ENCODE measurements at regions not wholly inside any gene's neighbourhood (a gene's known extent, or its start where the extent isn't known, plus 50 kb on each side); places are given as distances from the start of the nearest gene placed in this dataset.
A peak's percentile ranks its signal among the peaks of the same experiment; 100 is the strongest.

DNA sequence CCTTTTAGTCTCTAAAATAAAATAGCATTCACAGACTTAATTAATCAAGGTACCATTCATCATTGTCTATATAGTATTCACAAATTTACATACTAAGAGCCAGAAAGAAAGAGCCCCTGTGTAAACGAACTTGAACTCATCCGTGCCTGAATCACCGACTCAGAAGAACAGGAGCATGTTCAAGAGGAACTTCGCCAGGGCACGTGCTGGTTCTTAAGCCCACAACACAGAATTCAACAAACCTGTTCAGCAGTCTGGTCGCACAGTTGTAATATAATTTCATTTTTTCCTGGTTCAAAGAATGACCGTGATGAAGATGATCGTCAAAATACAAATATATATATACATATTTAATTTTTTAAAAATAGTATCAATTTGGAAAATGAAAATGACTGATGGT, 141.9 kb downstream of the CETN3 start:
- Histone ChIP-seq H3K27me3 (no peaks in the 10 kb centered on the region), H3K4me1 (no peaks in the 10 kb centered on the region), H3K4me3 (no peak overlapping the region), H3K36me3 (no peaks in the 10 kb centered on the region), H3K27ac (no peak overlapping the region), H3K9me3 (no peaks in the 10 kb centered on the region)
- 89 to 95% methylated on average over 7 to 8 of the region's 8 CpGs for WGBS, 2 donors (ENCODE audit: low coverage in 1 of 2)
- no peak for TF ChIP-seq POLR2AphosphoS5 (IDR thresholded peaks at IDR 0.05)
- no peak for TF ChIP-seq EP300 (IDR thresholded peaks at IDR 0.05; ENCODE audit: low read depth)
- no peak for TF ChIP-seq CTCF (IDR thresholded peaks at IDR 0.05)
- no peak for TF ChIP-seq POLR2A (IDR thresholded peaks at IDR 0.05)
- in situ Hi-C loops (cut with MboI; ENCODE audit: low pct_ligation_motif_present in 1 of 4, low pct_unique_long_range_greater_than_20kb in 1 of 4, low sequenced_read_pairs in 3 of 4) (loop anchor here in 3 of 4 donors (10.0 to 25.0 kb wide), 3 partner anchors 133 to 1555 kb away; no protein-coding TSS in a partner anchor), intact Hi-C loops (cut with DNase I; ENCODE audit: low total_unique reads) (loop anchor here (5.0 kb wide), 1 partner anchor 1540 kb away; no protein-coding TSS in a partner anchor)
- no peak for DNase-seq

- in situ Hi-C loops (cut with MboI; ENCODE audit: low pct_ligation_motif_present in 1 of 4, low pct_unique_long_range_greater_than_20kb in 1 of 4, low sequenced_read_pairs in 3 of 4), result loop anchor here in 3 of 4 donors (10.0 to 25.0 kb wide), 3 partner anchors 131 to 1553 kb away; no protein-coding TSS in a partner anchor
Measured at GRCh38 chr5:90265545-90265857, 144.1 kb downstream of the CETN3 start.

DNA sequence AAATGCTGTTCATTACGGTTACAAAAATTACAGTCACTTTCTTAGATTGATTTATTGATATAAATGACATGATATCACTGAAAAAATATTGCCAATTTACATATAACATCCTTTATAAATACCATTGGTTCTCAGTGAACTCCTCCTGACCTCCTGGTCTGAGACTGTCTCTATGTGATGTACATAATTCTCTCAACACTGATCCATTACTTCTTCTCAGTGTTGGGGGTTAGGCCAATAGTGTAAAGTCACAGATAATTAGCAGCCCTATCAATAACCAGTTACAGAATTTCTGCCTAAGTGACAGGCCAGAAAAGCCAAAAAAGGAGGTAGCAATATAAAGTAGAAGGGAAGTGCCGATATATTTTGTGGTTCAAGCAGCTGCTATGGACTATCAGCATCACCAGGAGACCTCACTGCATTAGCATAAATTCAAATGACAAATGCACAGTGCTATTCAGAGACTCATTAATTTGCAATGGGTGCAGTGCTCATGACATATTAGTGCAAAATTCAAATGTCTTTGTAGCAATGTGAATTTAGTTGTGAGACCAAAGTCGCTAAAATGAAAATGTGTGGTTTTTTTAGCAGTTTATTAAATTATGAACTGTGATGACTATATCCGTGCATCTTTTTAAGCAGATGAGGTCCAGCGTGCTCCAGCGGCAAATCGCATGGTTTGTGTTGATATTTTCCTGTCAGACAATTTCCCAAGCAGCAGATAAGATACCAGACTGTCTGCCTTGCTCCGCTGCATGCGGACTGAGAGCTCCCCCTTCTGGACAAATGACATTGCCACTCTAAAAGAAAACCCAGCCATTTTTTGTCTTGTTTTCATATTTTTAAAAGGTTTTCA, 144.6 kb downstream of the CETN3 start:
- TF ChIP-seq POLR2A (IDR thresholded peaks at IDR 0.05) (no peak), CTCF (IDR thresholded peaks at IDR 0.05) (peak; percentile 78 to 93 (median 86))
- no peaks in the 10 kb centered on the region for H3K4me1 ChIP-seq
- in situ Hi-C loops (cut with MboI; ENCODE audit: low pct_ligation_motif_present in 1 of 4, low pct_unique_long_range_greater_than_20kb in 1 of 4, low sequenced_read_pairs in 3 of 4) (loop anchor here in 3 of 4 donors (10.0 to 25.0 kb wide), 3 partner anchors 130 to 1553 kb away; no protein-coding TSS in a partner anchor), intact Hi-C loops (cut with DNase I; ENCODE audit: low total_unique reads) (loop anchor here (5.0 kb wide), 1 partner anchor 1538 kb away; no protein-coding TSS in a partner anchor)
- no peaks in the 10 kb centered on the region for H3K36me3 ChIP-seq
- H3K27ac ChIP-seq, result no peak overlapping the region
- H3K4me3 ChIP-seq, result no peak overlapping the region
- peak; percentile 58 for DNase-seq
- H3K9me3 ChIP-seq, result no peaks in the 10 kb centered on the region
- H3K27me3 ChIP-seq, result no peaks in the 10 kb centered on the region
- WGBS, 2 donors (ENCODE audit: low coverage in 1 of 2), result 27 to 28% methylated on average over 9 of the region's 9 CpGs

More at GRCh38 chr5:90265545-90265857, 144.1 kb downstream of the CETN3 start:
- WGBS, 2 donors (ENCODE audit: low coverage in 1 of 2), result 0% methylated on average over 1 of the region's 1 CpG
- no peaks in the 10 kb centered on the region for H3K27me3 ChIP-seq
- DNase-seq, result no peak
- H3K4me3 ChIP-seq, result no peak overlapping the region
- H3K36me3 ChIP-seq, result no peaks in the 10 kb centered on the region
- TF ChIP-seq POLR2AphosphoS5 (IDR thresholded peaks at IDR 0.05) (no peak), POLR2A (IDR thresholded peaks at IDR 0.05) (no peak), EP300 (IDR thresholded peaks at IDR 0.05; ENCODE audit: low read depth) (no peak), CTCF (IDR thresholded peaks at IDR 0.05) (peak in 1 of 5 experiments; percentile 1)
- no peaks in the 10 kb centered on the region for H3K9me3 ChIP-seq
- no peaks in the 10 kb centered on the region for H3K4me1 ChIP-seq
- intact Hi-C loops (cut with DNase I; ENCODE audit: low total_unique reads), result loop anchor here (5.0 kb wide), 1 partner anchor 1538 kb away; no protein-coding TSS in a partner anchor
- H3K27ac ChIP-seq, result no peak overlapping the region

- Histone ChIP-seq H3K4me3 (no peak overlapping the region), H3K27me3 (no peaks in the 10 kb centered on the region), H3K4me1 (no peaks in the 10 kb centered on the region), H3K27ac (no peak overlapping the region), H3K9me3 (no peaks in the 10 kb centered on the region), H3K36me3 (no peaks in the 10 kb centered on the region)
- no peak for TF ChIP-seq POLR2A (IDR thresholded peaks at IDR 0.05)
- WGBS, 2 donors (ENCODE audit: low coverage in 1 of 2), result 75% methylated on average over 12 of the region's 12 CpGs
- intact Hi-C loops (cut with DNase I; ENCODE audit: low total_unique reads) (no loop called here), in situ Hi-C loops (cut with MboI; ENCODE audit: low pct_ligation_motif_present in 1 of 4, low pct_unique_long_range_greater_than_20kb in 1 of 4, low sequenced_read_pairs in 3 of 4) (loop anchor here in 3 of 4 donors (10.0 to 25.0 kb wide), 3 partner anchors 128 to 1551 kb away; no protein-coding TSS in a partner anchor)
- no peak for DNase-seq
Measured at GRCh38 chr5:90263102-90263820, 146.3 kb downstream of the CETN3 start.
